SK-N-SH treated with all-trans-retinoic acid at 6 μM for 48 hours (cell line): ENCODE measurements at regions not wholly inside any gene's neighbourhood (a gene's known extent, or its start where the extent isn't known, plus 50 kb on each side); places are given as distances from the start of the nearest gene placed in this dataset.

Source experiments
- BACH2 ChIP-seq: fragments of 250-450 bp; sonication (Bioruptor Pico); IDR thresholded peaks from 2 replicates; pipeline ENCODE4 v1.9.0; 2021; ENCODE audit warnings: mild to moderate bottlenecking, borderline replicate concordance
- CSDC2 ChIP-seq: fragments of 250-450 bp; sonication (Bioruptor Pico); IDR thresholded peaks from 2 replicates; pipeline ENCODE4 v1.5.0; 2020; ENCODE audit warnings: mild to moderate bottlenecking, moderate library complexity
- PATZ1 ChIP-seq: fragments of 250-450 bp; sonication (Bioruptor Pico); IDR thresholded peaks from 2 replicates; pipeline ENCODE4 v1.8.0; 2020; ENCODE audit warnings: mild to moderate bottlenecking, moderate library complexity, borderline replicate concordance
- RARB ChIP-seq: fragments of 250-450 bp; sonication (Bioruptor Pico); IDR thresholded peaks from 2 replicates; pipeline ENCODE4 v1.8.0; 2021; ENCODE audit warnings: mild to moderate bottlenecking, moderate library complexity
- SNAI2 ChIP-seq: fragments of 250-450 bp; sonication (Bioruptor Pico); IDR thresholded peaks from 2 replicates; pipeline ENCODE4 v1.5.0; 2020; ENCODE audit warnings: mild to moderate bottlenecking, moderate library complexity
- ZC3H10 ChIP-seq: fragments of 250-450 bp; sonication (Bioruptor Pico); IDR thresholded peaks from 2 replicates; pipeline ENCODE4 v1.5.1; 2021; ENCODE audit warnings: mild to moderate bottlenecking, moderate library complexity
- ZFP30 ChIP-seq: fragments of 450-650 bp; formaldehyde crosslinking; IDR thresholded peaks from 2 replicates; pipeline ENCODE4 v1.5.0; 2022; ENCODE audit warnings: mild to moderate bottlenecking, moderate library complexity
- ZNF70 ChIP-seq: fragments of 450-650 bp; formaldehyde crosslinking; IDR thresholded peaks from 2 replicates; pipeline ENCODE4 v1.5.0; 2020; ENCODE audit warnings: mild to moderate bottlenecking, moderate library complexity

- TF ChIP-seq RARB (CRISPR knock-in tag) (no peak), ZFP30 (CRISPR knock-in tag) (no peak), CSDC2 (no peak), ZC3H10 (CRISPR knock-in tag) (no peak), ZNF70 (CRISPR knock-in tag) (no peak), PATZ1 (no peak), BACH2 (CRISPR knock-in tag) (no peak), SNAI2 (no peak)
Observed at GRCh38 chr2:21423854-21424253, 300.1 kb downstream of the TDRD15 start.
